ENCODE measurements at regions not wholly inside any gene's neighbourhood (a gene's known extent, or its start where the extent isn't known, plus 50 kb on each side); places are given as distances from the start of the nearest gene placed in this dataset.

DNA sequence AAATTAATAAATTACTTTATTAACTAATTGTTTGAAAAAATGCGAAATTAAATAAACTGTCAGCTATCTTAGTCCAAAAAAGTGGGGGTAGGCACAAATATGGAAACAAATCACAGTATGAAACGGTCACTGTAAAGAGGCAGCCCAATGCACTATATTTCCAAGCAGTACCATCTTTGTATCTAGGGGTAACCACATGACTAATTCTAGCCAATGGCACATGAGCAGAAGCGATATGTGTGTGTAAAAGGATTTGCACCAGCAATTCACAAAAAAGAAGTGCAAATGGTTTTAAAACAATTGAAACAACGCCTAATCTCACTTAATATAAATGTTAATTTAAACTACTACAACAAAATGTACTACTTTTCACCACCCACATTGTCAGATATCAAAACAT, 129.5 kb upstream of the PRNP start:
- no peak for DNase-seq

DNA sequence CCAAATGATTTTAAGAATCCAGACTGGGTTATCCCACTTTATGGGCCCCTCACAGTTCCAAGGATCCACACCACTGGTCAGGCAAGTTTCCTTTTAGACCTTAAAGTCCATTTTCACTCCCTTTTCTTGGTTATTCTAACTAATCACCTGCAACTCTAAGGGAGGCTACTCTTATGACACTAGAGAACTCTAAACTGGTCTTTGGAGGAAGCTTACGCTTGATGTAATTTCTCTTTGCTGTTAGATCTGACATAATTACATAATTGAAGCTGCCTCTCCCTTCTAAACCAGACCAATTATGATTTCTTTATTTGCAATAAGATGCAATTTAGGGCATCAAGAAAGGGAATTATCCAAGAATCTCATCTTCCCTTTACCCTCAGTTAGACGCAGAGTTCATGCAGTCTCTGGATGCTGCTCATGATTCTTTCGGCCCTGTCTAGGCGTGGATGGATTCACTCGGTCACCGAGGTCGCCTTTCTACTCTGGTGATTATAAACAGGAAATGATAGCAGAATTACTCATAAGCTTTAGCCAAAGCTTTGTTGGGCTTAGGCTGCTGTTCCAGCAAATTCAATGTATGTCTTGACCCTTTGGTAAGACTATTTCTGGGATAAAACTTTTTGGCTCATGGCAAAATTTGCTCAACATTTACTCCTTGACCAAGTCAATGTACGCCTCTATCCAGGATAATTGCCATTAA, 130.9 kb upstream of the PRNP start:
- no peak for DNase-seq

- no peak for DNase-seq
Measured at GRCh38 chr20:4554346-4554745, 131.9 kb upstream of the PRNP start.

- DNase-seq = no peak
Measured at GRCh38 chr20:4552075-4552640, 134.1 kb upstream of the PRNP start.

DNA sequence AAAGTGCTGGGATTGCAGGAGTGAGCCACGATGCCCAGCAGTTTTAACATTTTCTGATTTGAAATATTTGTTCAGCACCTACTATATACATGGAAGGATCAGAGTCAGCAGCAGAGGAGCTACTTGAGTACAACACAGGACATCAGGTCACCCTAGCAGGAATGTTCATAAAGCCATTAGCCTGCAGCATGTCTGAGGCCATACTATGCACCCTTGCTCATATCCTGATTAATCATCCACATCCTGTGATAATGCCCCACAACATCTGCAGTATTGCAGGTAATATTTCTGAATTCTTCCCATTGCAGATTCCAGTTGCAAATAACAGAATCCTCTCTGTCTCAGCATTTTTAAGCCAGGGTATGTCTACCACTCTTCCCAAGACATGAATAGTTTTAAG, 135.5 kb upstream of the PRNP start:
- no peak for DNase-seq

- no peak for DNase-seq
Measured at GRCh38 chr20:4549711-4550259, 136.5 kb upstream of the PRNP start.

DNA sequence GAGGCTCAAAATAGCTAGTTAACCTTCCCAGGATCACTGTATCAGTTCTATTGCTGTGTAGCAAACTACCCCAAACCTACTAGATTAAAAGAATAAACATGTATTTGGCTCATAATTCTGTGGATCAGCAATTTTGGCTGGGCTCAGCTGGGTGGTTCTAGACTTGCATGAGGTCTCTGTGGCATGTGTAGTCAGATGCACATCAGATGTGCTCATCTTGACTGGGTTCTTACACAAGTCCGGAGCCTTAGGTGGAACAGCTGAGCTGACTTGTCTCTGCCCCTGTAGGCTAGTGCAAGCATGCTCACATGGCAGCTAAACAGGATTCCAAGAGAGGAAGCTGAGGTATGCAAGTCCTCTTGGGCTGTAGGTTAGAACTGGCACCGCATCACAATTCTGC, 137.7 kb upstream of the PRNP start:
- no peak for DNase-seq

- DNase-seq = no peak
Measured at GRCh38 chr20:4546786-4547185, 139.5 kb upstream of the PRNP start.

DNA sequence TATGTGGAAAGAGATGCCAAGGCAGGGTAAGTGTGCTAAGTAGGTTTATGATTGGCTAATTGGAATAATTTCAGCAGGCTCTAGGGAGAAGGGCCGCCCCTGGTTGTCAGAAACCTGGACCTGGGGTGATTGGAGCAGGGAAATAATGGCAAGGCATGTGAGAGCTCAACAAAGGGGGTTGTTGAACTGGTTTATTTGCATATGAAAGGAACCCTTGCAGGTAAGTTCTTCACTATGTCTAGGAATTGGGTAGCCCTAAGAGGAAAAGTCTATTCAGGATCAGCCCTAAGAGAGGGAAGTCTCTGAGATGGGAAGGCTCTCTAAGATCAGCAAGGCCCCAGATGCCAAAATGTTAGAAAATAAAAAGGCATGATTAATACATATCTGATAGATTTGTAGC, 139.9 kb upstream of the PRNP start:
- DNase-seq = no peak

DNA sequence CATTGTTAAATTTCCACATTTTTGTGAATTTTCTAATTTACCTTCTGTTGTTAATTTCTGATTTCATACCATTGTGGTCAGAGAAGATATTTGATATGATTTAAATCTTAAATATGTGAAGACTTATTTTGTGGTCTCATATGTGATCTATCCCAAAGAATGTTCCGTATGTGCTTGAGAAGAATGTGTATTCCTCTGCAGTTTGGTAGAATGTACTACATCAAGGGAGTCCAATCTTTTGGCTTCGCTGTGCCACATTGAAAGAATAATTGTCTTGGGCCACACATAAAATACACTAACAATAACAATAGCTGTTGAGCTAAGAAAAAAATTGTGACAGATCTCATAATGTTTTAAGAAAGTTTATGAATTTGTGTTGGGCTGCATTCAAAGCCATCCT, 140.7 kb upstream of the PRNP start:
- no peak for DNase-seq

GRCh38 chr20:4544765-4545164, 141.5 kb upstream of the PRNP start:
- no peak for DNase-seq

DNA sequence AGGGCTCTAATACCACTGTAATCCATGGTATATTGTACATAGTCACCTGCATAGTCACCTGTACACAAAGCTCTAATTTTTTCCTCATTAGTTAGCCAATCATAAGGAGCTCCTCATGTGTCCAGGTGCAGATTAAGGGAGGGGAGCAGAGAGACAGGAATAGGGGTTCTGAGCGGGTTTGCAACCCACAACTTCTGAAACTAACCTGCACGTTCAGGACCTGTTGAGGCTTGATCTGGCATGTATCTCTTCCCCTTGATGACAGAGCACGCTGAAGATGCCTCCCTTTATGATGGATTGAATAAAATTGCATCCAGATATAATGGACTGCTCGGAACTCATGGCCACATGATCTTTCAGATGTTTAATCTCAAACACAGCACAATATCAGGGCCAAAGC, 144.0 kb upstream of the PRNP start:
- DNase-seq = no peak

DNA sequence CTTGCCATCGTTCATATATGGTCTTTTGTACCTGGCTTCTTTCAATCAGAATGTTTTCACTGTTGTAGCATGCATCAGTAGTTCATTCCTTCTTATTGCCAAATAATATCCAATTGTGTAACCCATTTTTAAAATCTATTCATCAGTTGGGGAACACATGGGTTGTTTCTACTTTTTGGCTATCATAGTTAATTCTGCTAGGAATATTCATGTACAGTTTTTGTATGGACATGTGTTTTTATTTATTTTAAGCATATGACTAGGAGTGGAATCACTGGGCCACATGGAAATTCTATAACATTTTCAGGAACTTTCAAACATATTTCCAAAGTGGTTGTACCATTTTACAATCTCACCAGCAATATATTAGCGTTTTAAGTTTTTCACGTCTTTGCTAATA, 151.9 kb upstream of the PRNP start:
- DNase-seq = no peak

DNA sequence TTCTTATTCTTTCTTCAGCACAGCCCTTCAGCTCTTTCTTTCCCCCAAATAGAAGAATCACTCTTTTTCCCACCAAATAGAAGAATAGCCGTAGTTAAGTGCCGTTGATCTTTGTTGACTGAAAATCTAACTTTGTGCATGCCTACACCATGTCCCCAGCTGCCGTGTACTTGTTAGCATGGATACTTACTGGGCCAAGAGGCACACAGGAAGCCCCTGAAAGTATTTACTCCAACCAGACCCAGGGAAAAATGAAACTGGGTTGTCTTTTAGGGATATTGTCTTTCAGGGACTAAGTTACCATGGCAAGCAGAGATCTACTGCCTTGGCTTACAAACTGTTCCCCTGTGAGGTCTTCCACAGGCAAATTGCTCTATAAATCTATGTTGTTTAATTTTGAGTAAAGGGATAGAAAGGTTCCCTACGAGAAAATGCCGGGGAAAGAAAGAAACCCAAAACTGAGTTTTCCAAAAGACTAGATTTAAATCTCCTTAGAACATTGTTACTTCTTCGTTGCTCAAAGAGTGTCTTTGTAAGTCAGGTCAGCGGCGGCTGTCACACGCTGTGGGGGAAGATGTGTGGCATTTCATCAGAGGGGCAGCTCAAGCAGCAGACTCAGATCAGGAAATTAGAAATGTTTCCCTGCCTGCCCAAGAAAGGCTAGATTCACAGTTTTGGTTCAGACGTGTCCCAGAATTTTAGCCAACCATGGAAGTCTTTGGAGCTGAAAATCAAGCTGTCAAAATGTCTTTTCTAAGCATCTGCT, 152.7 kb upstream of the PRNP start:
- no peak for DNase-seq

- no peak for DNase-seq
Measured at GRCh38 chr20:4532772-4533171, 153.5 kb upstream of the PRNP start.

DNA sequence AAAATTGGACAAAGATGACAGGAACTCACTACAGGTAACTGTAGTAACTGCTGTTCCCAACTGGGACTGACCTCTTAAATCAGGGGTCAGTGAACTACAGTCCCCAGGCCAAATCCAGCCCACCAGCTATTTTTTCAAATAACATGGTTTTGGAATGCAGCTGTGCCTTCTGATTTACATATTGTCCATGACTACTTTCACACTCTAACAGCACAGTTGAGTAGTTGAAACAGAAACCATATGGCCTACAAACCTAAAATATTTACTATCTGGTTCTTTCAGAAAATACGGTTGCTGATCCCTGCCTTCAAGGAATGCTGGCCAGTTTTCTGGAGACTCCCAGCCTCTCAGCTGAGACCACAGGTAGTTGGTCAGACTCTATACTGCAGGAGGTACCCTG, 161.5 kb upstream of the PRNP start:
- no peak for DNase-seq

DNA sequence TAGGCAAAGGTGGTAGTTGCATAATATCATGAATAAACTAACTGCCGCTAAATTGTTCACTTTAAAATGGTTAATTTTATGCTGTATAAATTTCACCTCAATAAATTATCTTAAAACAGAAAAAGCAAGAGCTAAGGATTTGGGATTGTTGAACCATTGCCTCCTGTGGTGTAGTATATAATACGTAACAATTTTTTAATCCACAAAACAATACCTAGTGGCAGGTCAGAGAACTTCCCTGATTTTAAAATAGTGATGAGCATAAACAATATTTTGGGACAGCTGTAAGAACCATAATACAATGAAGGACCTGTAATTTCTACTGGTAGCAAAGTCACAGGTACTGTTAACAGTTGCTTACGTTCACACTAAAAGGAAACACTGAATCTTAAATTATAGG, 161.9 kb upstream of the PRNP start:
- no peak for DNase-seq

DNA sequence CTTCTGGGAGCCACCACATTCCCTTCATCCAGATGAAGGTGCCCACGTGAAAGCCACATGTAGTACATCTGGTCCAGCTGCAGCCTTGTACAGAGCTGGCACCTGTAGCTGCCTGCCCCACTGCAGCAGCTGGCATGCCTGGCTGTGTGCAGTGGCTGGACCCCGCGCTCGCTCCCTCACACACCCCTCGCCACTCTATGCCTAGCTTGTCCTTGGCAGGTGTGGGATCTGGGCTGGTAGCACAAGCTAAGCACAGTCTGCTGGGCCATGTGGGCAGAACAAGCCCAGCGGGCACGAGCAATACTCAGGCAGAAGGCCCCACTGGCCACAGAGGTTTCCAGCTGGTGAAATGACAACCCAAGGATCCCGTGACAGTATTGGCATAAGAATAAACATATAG, 163.9 kb upstream of the PRNP start:
- DNase-seq = no peak

DNA sequence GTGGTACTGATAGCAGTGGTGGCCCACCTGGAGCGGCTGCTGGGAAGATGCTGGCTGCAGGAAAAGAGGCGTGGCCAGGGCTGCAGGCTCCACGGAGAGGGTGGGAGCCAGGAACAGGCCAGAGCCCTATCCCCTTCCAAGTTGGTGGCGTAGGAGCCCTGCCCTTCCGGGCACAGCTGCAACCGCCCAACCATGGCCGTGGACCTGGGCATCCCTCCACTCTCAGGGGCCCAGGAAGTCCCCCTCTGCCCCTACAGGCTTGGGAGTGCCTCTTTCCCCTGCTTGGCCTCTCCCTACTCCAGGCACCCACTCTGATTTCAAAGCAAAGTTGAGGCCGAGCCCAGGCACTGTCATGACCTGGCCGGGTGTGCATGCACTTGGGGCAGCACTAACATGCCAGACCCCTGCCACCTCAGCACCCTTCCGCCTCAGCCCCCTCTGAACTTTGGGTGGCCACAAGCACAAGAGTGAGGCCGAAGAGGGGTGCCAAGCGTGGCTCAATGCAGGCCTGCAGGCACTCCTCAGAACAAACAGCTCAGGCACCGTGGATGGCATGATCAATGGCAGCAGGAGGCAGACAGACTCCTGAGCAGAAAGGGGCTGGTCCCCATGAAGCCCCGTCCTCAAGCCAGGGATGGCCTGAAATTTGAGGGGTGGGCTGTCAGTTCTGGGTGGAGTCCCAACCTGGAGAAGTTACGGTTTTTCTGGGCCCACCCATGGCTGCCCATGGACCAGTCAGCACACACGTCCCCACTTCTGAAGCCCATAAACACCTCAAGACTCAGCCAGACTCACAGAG, 164.9 kb upstream of the PRNP start:
- no peak for DNase-seq

GRCh38 chr20:4519534-4519933, 166.7 kb upstream of the PRNP start:
- DNase-seq = no peak

DNA sequence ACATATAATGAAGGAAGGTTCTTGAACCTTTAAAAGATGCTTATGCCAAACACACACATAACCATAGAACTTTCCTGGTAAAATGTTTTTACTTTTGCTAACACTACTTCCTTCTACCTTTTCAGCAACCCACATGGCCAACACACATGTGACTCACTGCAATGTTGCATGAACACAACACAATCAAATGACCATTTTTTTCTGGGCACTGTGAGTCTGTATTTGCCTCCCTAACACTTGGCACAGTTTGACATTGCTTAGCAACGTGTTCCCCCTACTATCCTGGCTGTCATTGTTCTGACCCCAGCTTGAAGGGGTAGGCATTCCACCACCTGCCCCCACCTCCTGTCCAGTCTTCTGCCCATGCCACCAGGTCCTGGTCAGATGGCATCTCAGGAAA, 169.4 kb upstream of the PRNP start:
- no peak for DNase-seq

- no peak for DNase-seq
Measured at GRCh38 chr20:4513720-4514119, 172.5 kb upstream of the PRNP start.

- DNase-seq = no peak
Measured at GRCh38 chr20:4512891-4513550, 173.2 kb upstream of the PRNP start.

All from NCI-H1105 treated with DMSO at 0.1 percent for 48 hours (cell line).